ENCODE measurements at regions not wholly inside any gene's neighbourhood (a gene's known extent, or its start where the extent isn't known, plus 50 kb on each side); places are given as distances from the start of the nearest gene placed in this dataset.

- DNase-seq (ENCODE audit: low spot score), result no peak
- no peaks in the 10 kb centered on the region; the same call in 1 of the 2 replicates for H3K36me3 ChIP-seq (ENCODE audit: insufficient read depth, low read length)
- CTCF ChIA-PET (ENCODE audit: unreplicated experiment), result interaction anchor here (1.3 to 1.9 kb wide), 2 partner anchors 10 to 19 kb away, joined by 5 to 6 read pairs; no protein-coding TSS in a partner anchor
- H3K9me3 ChIP-seq (ENCODE audit: low read length), result no peaks in the 10 kb centered on the region; the same call in 1 of the 2 replicates
- 0 out of 2 replicates have a peak overlapping the region, but pooled peaks have one; percentile 9 for H3K4me2 ChIP-seq (ENCODE audit: low read length)
- intact Hi-C loops (cut with micrococcal nuclease; ENCODE audit: unreplicated experiment), result no loop called here
- POLR2A ChIA-PET, result interaction anchor here (0.5 to 2.0 kb wide), 10 partner anchors 9 to 1022 kb away, joined by 3 to 6 read pairs (median 3); no protein-coding TSS in a partner anchor
- H3K9me2 ChIP-seq (ENCODE audit: insufficient read depth, low read length), result no peaks in the 10 kb centered on the region
- peaks cover 27% of the 10 kb centered on the region for H3K4me1 ChIP-seq (ENCODE audit: insufficient read depth, low read length, poor library complexity, severe bottlenecking)
- no peaks in the 10 kb centered on the region for H3K79me2 ChIP-seq (ENCODE audit: insufficient read depth, low read depth, low read length)
- TF ChIP-seq CTCF (conservative IDR thresholded peaks at IDR 0.05; ENCODE audit: low read length) (no peak), EZH2phosphoT487 (IDR thresholded peaks at IDR 0.05; ENCODE audit: borderline replicate concordance, low read depth, low read length) (no peak)
- peak overlapping the region; percentile 14; the same call in 1 of the 2 replicates for H2AFZ ChIP-seq (ENCODE audit: low read length)
- no TSS peak for BruUV-seq (replicated peaks)
- H3K27ac ChIP-seq (ENCODE audit: low read depth, low read length, poor library complexity, severe bottlenecking), result no peak overlapping the region
- H3K4me3 ChIP-seq (ENCODE audit: low read depth, low read length, poor library complexity, severe bottlenecking), result no peak overlapping the region
- H4K20me1 ChIP-seq (ENCODE audit: insufficient read depth, low read length), result no peaks in the 10 kb centered on the region
Observed at GRCh38 chr6:90411292-90411781, 114.7 kb upstream of the BACH2 start.

GRCh38 chr6:90409700-90410099 is 113.1 kb upstream of the BACH2 start:
- POLR2A ChIA-PET, result interaction anchor here (1.3 to 1.7 kb wide), 2 partner anchors 9 to 14 kb away, joined by 5 read pairs; no protein-coding TSS in a partner anchor
- CTCF ChIA-PET (ENCODE audit: unreplicated experiment), result interaction anchor here (1.3 kb wide), 1 partner anchor 17 kb away, joined by 5 read pairs; no protein-coding TSS in a partner anchor
- H3K36me3 ChIP-seq (ENCODE audit: insufficient read depth, low read length), result no peaks in the 10 kb centered on the region; the same call in 1 of the 2 replicates
- no peak overlapping the region for H3K4me3 ChIP-seq (ENCODE audit: low read depth, low read length, poor library complexity, severe bottlenecking)
- no peak overlapping the region for H2AFZ ChIP-seq (ENCODE audit: low read length)
- intact Hi-C loops (cut with micrococcal nuclease; ENCODE audit: unreplicated experiment), result no loop called here
- no peak overlapping the region for H3K4me2 ChIP-seq (ENCODE audit: low read length)
- H3K79me2 ChIP-seq (ENCODE audit: insufficient read depth, low read depth, low read length), result no peaks in the 10 kb centered on the region
- TF ChIP-seq EZH2phosphoT487 (IDR thresholded peaks at IDR 0.05; ENCODE audit: borderline replicate concordance, low read depth, low read length) (no peak), CTCF (conservative IDR thresholded peaks at IDR 0.05; ENCODE audit: low read length) (no peak)
- H3K27ac ChIP-seq (ENCODE audit: low read depth, low read length, poor library complexity, severe bottlenecking), result no peak overlapping the region
- H3K9me3 ChIP-seq (ENCODE audit: low read length), result no peaks in the 10 kb centered on the region; the same call in 1 of the 2 replicates
- H4K20me1 ChIP-seq (ENCODE audit: insufficient read depth, low read length), result no peaks in the 10 kb centered on the region
- DNase-seq (ENCODE audit: low spot score), result no peak
- no TSS peak for BruUV-seq (replicated peaks)
- no peaks in the 10 kb centered on the region for H3K9me2 ChIP-seq (ENCODE audit: insufficient read depth, low read length)
- H3K4me1 ChIP-seq (ENCODE audit: insufficient read depth, low read length, poor library complexity, severe bottlenecking), result peaks cover 20% of the 10 kb centered on the region

GRCh38 chr6:90406957-90407356 is 110.3 kb upstream of the BACH2 start:
- no peaks in the 10 kb centered on the region for H4K20me1 ChIP-seq (ENCODE audit: insufficient read depth, low read length)
- H3K4me3 ChIP-seq (ENCODE audit: low read depth, low read length, poor library complexity, severe bottlenecking), result no peak overlapping the region
- intact Hi-C loops (cut with micrococcal nuclease; ENCODE audit: unreplicated experiment), result no loop called here
- no TSS peak for BruUV-seq (replicated peaks)
- H2AFZ ChIP-seq (ENCODE audit: low read length), result no peak overlapping the region
- TF ChIP-seq EZH2phosphoT487 (IDR thresholded peaks at IDR 0.05; ENCODE audit: borderline replicate concordance, low read depth, low read length) (no peak), CTCF (conservative IDR thresholded peaks at IDR 0.05; ENCODE audit: low read length) (no peak)
- no peaks in the 10 kb centered on the region for H3K9me2 ChIP-seq (ENCODE audit: insufficient read depth, low read length)
- no peaks in the 10 kb centered on the region for H3K79me2 ChIP-seq (ENCODE audit: insufficient read depth, low read depth, low read length)
- peaks cover 11% of the 10 kb centered on the region for H3K4me1 ChIP-seq (ENCODE audit: insufficient read depth, low read length, poor library complexity, severe bottlenecking)
- H3K4me2 ChIP-seq (ENCODE audit: low read length), result no peak overlapping the region
- H3K36me3 ChIP-seq (ENCODE audit: insufficient read depth, low read length), result no peaks in the 10 kb centered on the region; the same call in 1 of the 2 replicates
- no peak for DNase-seq (ENCODE audit: low spot score)
- ChIA-PET CTCF (ENCODE audit: unreplicated experiment) (no interaction called here), POLR2A (interaction anchor here (0.7 to 1.9 kb wide), 2 partner anchors 11 to 423 kb away, joined by 3 to 10 read pairs; no protein-coding TSS in a partner anchor)
- no peaks in the 10 kb centered on the region; the same call in 1 of the 2 replicates for H3K9me3 ChIP-seq (ENCODE audit: low read length)
- H3K27ac ChIP-seq (ENCODE audit: low read depth, low read length, poor library complexity, severe bottlenecking), result no peak overlapping the region
